ENCODE measurements at regions not wholly inside any gene's neighbourhood (a gene's known extent, or its start where the extent isn't known, plus 50 kb on each side); places are given as distances from the start of the nearest gene placed in this dataset.

- TF ChIP-seq CTCF (IDR thresholded peaks at IDR 0.05): no peak
- no peaks in the 10 kb centered on the region for H3K27me3 ChIP-seq (replicated peaks in 1 of 4; ENCODE audit: control extremely low read depth in 1 of 4, control insufficient read depth in 3 of 4, insufficient read depth in 4 of 4, low read length in 3 of 4)
- CTCF ChIA-PET: no interaction called here
- Mint-ChIP-seq H3K27ac (no peak overlapping the region), H3K9me3 (ENCODE audit: insufficient read depth) (no peaks in the 10 kb centered on the region), H3K27me3 (no peaks in the 10 kb centered on the region), H3K4me1 (no peaks in the 10 kb centered on the region), H3K4me3 (no peak overlapping the region)
- no peaks in the 10 kb centered on the region for H3K4me1 ChIP-seq (ENCODE audit: control insufficient read depth in 2 of 2, insufficient read depth in 2 of 2, low read length in 2 of 2)
- H3K27ac ChIP-seq (ENCODE audit: low read length in 2 of 2): no peak overlapping the region
- DNase-seq (no peak), ATAC-seq (ENCODE audit: low read depth) (no peak)
- intact Hi-C loops (cut with micrococcal nuclease): no loop called here
- no peak overlapping the region for H3K4me2 ChIP-seq (replicated peaks; ENCODE audit: low read depth, low read length, poor library complexity, severe bottlenecking)
- no peaks in the 10 kb centered on the region for H3K36me3 ChIP-seq (replicated peaks in 1 of 2; ENCODE audit: control extremely low read depth in 1 of 2, control insufficient read depth in 1 of 2, extremely low read depth in 1 of 2, insufficient read depth in 2 of 2, low read length in 1 of 2)
- POLR2A ChIA-PET: no interaction called here
- H3K4me3 ChIP-seq (ENCODE audit: control extremely low read depth in 1 of 5, extremely low read depth in 1 of 5, insufficient read depth in 1 of 5, low read depth in 2 of 5, low read length in 4 of 5): no peak overlapping the region
- no peak overlapping the region for H3K9ac ChIP-seq (ENCODE audit: low read length)
- H3K79me2 ChIP-seq (ENCODE audit: control insufficient read depth, insufficient read depth, low read length): no peaks in the 10 kb centered on the region
- WGBS (ENCODE audit: insufficient coverage): 100% methylated on average over 1 of the region's 2 CpGs
- no peak overlapping the region for H2AFZ ChIP-seq (ENCODE audit: insufficient read depth, low read depth, low read length, poor library complexity, severe bottlenecking)
- H4K20me1 ChIP-seq (ENCODE audit: control insufficient read depth, insufficient read depth, low read length, poor library complexity, severe bottlenecking): no peaks in the 10 kb centered on the region
- no peaks in the 10 kb centered on the region for H3K9me3 ChIP-seq (ENCODE audit: control extremely low read depth in 1 of 3, control insufficient read depth in 2 of 3, insufficient read depth in 1 of 3, low read length in 2 of 3)
Observed at GRCh38 chr5:58284886-58285285, 175.0 kb downstream of the PLK2 start.

- intact Hi-C loops (cut with micrococcal nuclease): no loop called here
- no peak overlapping the region for H3K27ac Mint-ChIP-seq
Observed at GRCh38 chr5:58281189-58281588, 178.7 kb downstream of the PLK2 start.

More at GRCh38 chr5:58281189-58281588, 178.7 kb downstream of the PLK2 start:
- Histone ChIP-seq H3K4me3 (ENCODE audit: control extremely low read depth in 1 of 5, extremely low read depth in 1 of 5, insufficient read depth in 1 of 5, low read depth in 2 of 5, low read length in 4 of 5) (no peak overlapping the region), H3K9ac (ENCODE audit: low read length) (no peak overlapping the region), H3K4me1 (ENCODE audit: control insufficient read depth in 2 of 2, insufficient read depth in 2 of 2, low read length in 2 of 2) (no peaks in the 10 kb centered on the region), H3K9me3 (ENCODE audit: control extremely low read depth in 1 of 3, control insufficient read depth in 2 of 3, insufficient read depth in 1 of 3, low read length in 2 of 3) (no peaks in the 10 kb centered on the region), H4K20me1 (ENCODE audit: control insufficient read depth, insufficient read depth, low read length, poor library complexity, severe bottlenecking) (no peaks in the 10 kb centered on the region), H3K27me3 (replicated peaks in 1 of 4; ENCODE audit: control extremely low read depth in 1 of 4, control insufficient read depth in 3 of 4, insufficient read depth in 4 of 4, low read length in 3 of 4) (no peaks in the 10 kb centered on the region), H3K79me2 (ENCODE audit: control insufficient read depth, insufficient read depth, low read length) (no peaks in the 10 kb centered on the region), H3K36me3 (replicated peaks in 1 of 2; ENCODE audit: control extremely low read depth in 1 of 2, control insufficient read depth in 1 of 2, extremely low read depth in 1 of 2, insufficient read depth in 2 of 2, low read length in 1 of 2) (no peaks in the 10 kb centered on the region), H3K4me2 (replicated peaks; ENCODE audit: low read depth, low read length, poor library complexity, severe bottlenecking) (no peak overlapping the region), H3K27ac (ENCODE audit: low read length in 2 of 2) (no peak overlapping the region), H2AFZ (ENCODE audit: insufficient read depth, low read depth, low read length, poor library complexity, severe bottlenecking) (no peak overlapping the region)
- ChIA-PET POLR2A (no interaction called here), CTCF (no interaction called here)
- DNase-seq (no peak), ATAC-seq (ENCODE audit: low read depth) (no peak)
- Mint-ChIP-seq H3K9me3 (ENCODE audit: insufficient read depth) (no peaks in the 10 kb centered on the region), H3K4me3 (no peak overlapping the region), H3K4me1 (no peaks in the 10 kb centered on the region), H3K27me3 (no peaks in the 10 kb centered on the region)
- TF ChIP-seq CTCF (IDR thresholded peaks at IDR 0.05) (no peak), EZH2 (IDR thresholded peaks at IDR 0.05; ENCODE audit: borderline replicate concordance, insufficient read depth, low read depth, low read length, poor library complexity, severe bottlenecking) (no peak)
- no CpG with 5 or more reads among the region's 2 CpGs for WGBS (ENCODE audit: insufficient coverage)
